Astrocyte of the cerebellum (primary cell): ENCODE measurements at regions not wholly inside any gene's neighbourhood (a gene's known extent, or its start where the extent isn't known, plus 50 kb on each side); places are given as distances from the start of the nearest gene placed in this dataset.

Experiments
- DNase-seq: peaks from one replicate; pipeline ENCODE4 v3.0.0-alpha.2; 2011; ENCODE audit warnings: low read depth
- H3K4me3 ChIP-seq: 2 replicates; pipeline ENCODE4 v1.5.1; 2011; ENCODE audit warnings: mild to moderate bottlenecking, low read depth, low read length, moderate library complexity
- CTCF ChIP-seq: IDR thresholded peaks from 2 replicates; pipeline ENCODE4 v1.5.1; 2012; ENCODE audit warnings: low read length, low read depth, moderate library complexity, mild to moderate bottlenecking; ENCODE audit errors: missing control alignments
- in situ Hi-C: cut with HindIII; loops from 2 replicates; pipeline ENCODE4 v1.10.0; 2017; ENCODE audit warnings: low sequenced_read_pairs

GRCh38 chr6:100322886-100323285, 141.8 kb downstream of the SIM1 start:
- in situ Hi-C loops = no loop called here
- no peak overlapping the region for H3K4me3 ChIP-seq
- DNase-seq = no peak
- TF ChIP-seq CTCF = no peak

GRCh38 chr6:100320686-100321085, 144.0 kb downstream of the SIM1 start:
- in situ Hi-C loops = no loop called here
- H3K4me3 ChIP-seq = no peak overlapping the region
- no peak for TF ChIP-seq CTCF
- no peak for DNase-seq

- in situ Hi-C loops = no loop called here
- DNase-seq = no peak
- H3K4me3 ChIP-seq = no peak overlapping the region
- no peak for TF ChIP-seq CTCF
Measured at GRCh38 chr6:100317031-100317430, 147.7 kb downstream of the SIM1 start.

GRCh38 chr6:100314186-100314585, 150.5 kb downstream of the SIM1 start:
- no peak for DNase-seq

GRCh38 chr6:100311707-100312251, 152.9 kb downstream of the SIM1 start:
- no peak for TF ChIP-seq CTCF
- in situ Hi-C loops = no loop called here
- DNase-seq = no peak
- H3K4me3 ChIP-seq = no peak overlapping the region

More at GRCh38 chr6:100314186-100314585, 150.5 kb downstream of the SIM1 start:
- no peak for TF ChIP-seq CTCF
- no peak overlapping the region for H3K4me3 ChIP-seq
- in situ Hi-C loops = no loop called here

- no peak overlapping the region for H3K4me3 ChIP-seq
- TF ChIP-seq CTCF = no peak
- in situ Hi-C loops = no loop called here
- DNase-seq = no peak
Measured at GRCh38 chr6:100309174-100309573, 155.5 kb downstream of the SIM1 start.
